OCI-LY1 (cell line): ENCODE measurements at regions not wholly inside any gene's neighbourhood (a gene's known extent, or its start where the extent isn't known, plus 50 kb on each side); places are given as distances from the start of the nearest gene placed in this dataset.

ENCODE experiments used
- H2AFZ ChIP-seq: fragments of 200-600 bp; sonication (generic), shearing (Covaris generic); 2 replicates; pipeline ENCODE4 v1.6.0; 2014; ENCODE audit warnings: antibody characterized with exemption, mild to moderate bottlenecking, low read length
- H3F3A ChIP-seq: fragments of 200-600 bp; sonication (generic), shearing (Covaris generic); 2 replicates; pipeline ENCODE4 v1.6.0; 2014; ENCODE audit warnings: mild to moderate bottlenecking, antibody characterized with exemption, low read length, moderate library complexity; ENCODE audit not compliant: insufficient read depth
- H3K27ac ChIP-seq: fragments of 200-600 bp; sonication (generic); 2 replicates; pipeline ENCODE4 v1.5.1; 2014; ENCODE audit warnings: low read length, mixed run types, mild to moderate bottlenecking, low read depth; ENCODE audit not compliant: poor library complexity, severe bottlenecking
- H3K27me3 ChIP-seq: fragments of 200-600 bp; sonication (generic); 2 replicates; pipeline ENCODE4 v1.6.0; 2014; ENCODE audit warnings: antibody characterized with exemption, mild to moderate bottlenecking, low read length, moderate library complexity; ENCODE audit not compliant: insufficient read depth
- H3K36me3 ChIP-seq: fragments of 200-600 bp; sonication (generic); 2 replicates; pipeline ENCODE4 v1.6.1; 2014; ENCODE audit warnings: mild to moderate bottlenecking, antibody characterized with exemption, low read length, moderate library complexity, mixed read lengths; ENCODE audit not compliant: insufficient read depth
- H3K4me1 ChIP-seq: fragments of 200-600 bp; sonication (generic); 2 replicates; pipeline ENCODE4 v1.5.1; 2014; ENCODE audit warnings: mild to moderate bottlenecking, low read length, moderate library complexity; ENCODE audit not compliant: insufficient read depth, severe bottlenecking
- H3K4me2 ChIP-seq: fragments of 200-600 bp; sonication (generic), shearing (Covaris generic); 2 replicates; pipeline ENCODE4 v1.6.1; 2014; ENCODE audit warnings: low read length
- H3K4me3 ChIP-seq: fragments of 200-600 bp; sonication (generic); 2 replicates; pipeline ENCODE4 v1.5.1; 2014; ENCODE audit warnings: low read length, low read depth, mild to moderate bottlenecking, mixed read lengths; ENCODE audit not compliant: poor library complexity, severe bottlenecking
- H3K79me2 ChIP-seq: fragments of 200-600 bp; shearing (Covaris generic); 2 replicates; pipeline ENCODE4 v1.6.1; 2016; ENCODE audit warnings: mixed run types, low read length, mixed read lengths; ENCODE audit not compliant: insufficient read depth
- H3K9ac ChIP-seq: fragments of 200-600 bp; sonication (generic), shearing (Covaris generic); 2 replicates; pipeline ENCODE4 v1.6.1; 2014; ENCODE audit warnings: mild to moderate bottlenecking, low read length, mixed read lengths
- H3K9me2 ChIP-seq: fragments of 200-600 bp; sonication (generic), shearing (Covaris generic); 2 replicates; pipeline ENCODE4 v1.6.1; 2014; ENCODE audit warnings: low read depth, mild to moderate bottlenecking, low read length, mixed read lengths
- H3K9me3 ChIP-seq: fragments of 200-600 bp; shearing (Covaris generic); 2 replicates; pipeline ENCODE4 v1.6.1; 2014; ENCODE audit warnings: low read length, mixed read lengths
- H4K20me1 ChIP-seq: fragments of 200-600 bp; sonication (generic), shearing (Covaris generic); 2 replicates; pipeline ENCODE4 v1.6.0; 2016; ENCODE audit warnings: mild to moderate bottlenecking, low read length; ENCODE audit not compliant: insufficient read depth
- EZH2 ChIP-seq: fragments of 200-600 bp; sonication (generic), shearing (Covaris generic); IDR thresholded peaks from 2 replicates; pipeline ENCODE4 v1.8.0; 2017; ENCODE audit warnings: borderline replicate concordance, mixed run types, mild to moderate bottlenecking, antibody characterized with exemption, low read length, moderate library complexity, mixed read lengths
- TF ChIP-seq, protein P1 (sequence below): fragments of 200-600 bp; sonication (generic), shearing (Covaris generic); IDR thresholded peaks from 2 replicates; pipeline ENCODE4 v1.5.1; 2017; ENCODE audit warnings: mild to moderate bottlenecking, antibody characterized with exemption, low read length, moderate library complexity, mixed read lengths

DNA sequence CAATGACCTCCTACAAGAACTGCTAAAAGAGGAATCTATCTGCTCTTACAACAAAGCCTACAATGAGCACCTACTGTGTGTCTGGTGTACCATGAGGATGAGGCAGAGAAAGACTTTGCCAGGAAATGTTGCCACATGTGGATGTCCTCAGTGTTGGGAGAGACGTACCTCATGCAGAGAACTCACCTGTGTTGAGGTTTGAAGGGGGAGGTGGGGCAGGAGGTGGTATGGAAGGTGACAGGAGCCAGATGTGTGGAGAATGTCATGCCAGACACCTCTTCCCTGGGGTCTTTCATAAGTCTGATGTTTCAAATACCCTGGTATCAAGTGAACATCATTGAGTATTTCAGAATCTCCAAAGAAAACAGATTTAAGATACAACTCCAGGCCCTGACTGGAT lies 220.1 kb upstream of the RNF32 start:
- H4K20me1 ChIP-seq = no peaks in the 10 kb centered on the region
- H3K9ac ChIP-seq = no peak overlapping the region
- H3K9me3 ChIP-seq = no peaks in the 10 kb centered on the region
- H3K4me1 ChIP-seq = no peaks in the 10 kb centered on the region
- no peak overlapping the region for H3K4me3 ChIP-seq
- TF ChIP-seq EZH2 = no peak
- TF ChIP-seq, protein P1, sequence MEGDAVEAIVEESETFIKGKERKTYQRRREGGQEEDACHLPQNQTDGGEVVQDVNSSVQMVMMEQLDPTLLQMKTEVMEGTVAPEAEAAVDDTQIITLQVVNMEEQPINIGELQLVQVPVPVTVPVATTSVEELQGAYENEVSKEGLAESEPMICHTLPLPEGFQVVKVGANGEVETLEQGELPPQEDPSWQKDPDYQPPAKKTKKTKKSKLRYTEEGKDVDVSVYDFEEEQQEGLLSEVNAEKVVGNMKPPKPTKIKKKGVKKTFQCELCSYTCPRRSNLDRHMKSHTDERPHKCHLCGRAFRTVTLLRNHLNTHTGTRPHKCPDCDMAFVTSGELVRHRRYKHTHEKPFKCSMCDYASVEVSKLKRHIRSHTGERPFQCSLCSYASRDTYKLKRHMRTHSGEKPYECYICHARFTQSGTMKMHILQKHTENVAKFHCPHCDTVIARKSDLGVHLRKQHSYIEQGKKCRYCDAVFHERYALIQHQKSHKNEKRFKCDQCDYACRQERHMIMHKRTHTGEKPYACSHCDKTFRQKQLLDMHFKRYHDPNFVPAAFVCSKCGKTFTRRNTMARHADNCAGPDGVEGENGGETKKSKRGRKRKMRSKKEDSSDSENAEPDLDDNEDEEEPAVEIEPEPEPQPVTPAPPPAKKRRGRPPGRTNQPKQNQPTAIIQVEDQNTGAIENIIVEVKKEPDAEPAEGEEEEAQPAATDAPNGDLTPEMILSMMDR = no peak
- no peak overlapping the region for H3K27ac ChIP-seq
- no peak overlapping the region for H2AFZ ChIP-seq
- no peaks in the 10 kb centered on the region for H3K36me3 ChIP-seq
- no peaks in the 10 kb centered on the region for H3K27me3 ChIP-seq
- no peaks in the 10 kb centered on the region for H3K9me2 ChIP-seq
- no peaks in the 10 kb centered on the region for H3F3A ChIP-seq
- H3K4me2 ChIP-seq = no peak overlapping the region
- no peaks in the 10 kb centered on the region for H3K79me2 ChIP-seq

DNA sequence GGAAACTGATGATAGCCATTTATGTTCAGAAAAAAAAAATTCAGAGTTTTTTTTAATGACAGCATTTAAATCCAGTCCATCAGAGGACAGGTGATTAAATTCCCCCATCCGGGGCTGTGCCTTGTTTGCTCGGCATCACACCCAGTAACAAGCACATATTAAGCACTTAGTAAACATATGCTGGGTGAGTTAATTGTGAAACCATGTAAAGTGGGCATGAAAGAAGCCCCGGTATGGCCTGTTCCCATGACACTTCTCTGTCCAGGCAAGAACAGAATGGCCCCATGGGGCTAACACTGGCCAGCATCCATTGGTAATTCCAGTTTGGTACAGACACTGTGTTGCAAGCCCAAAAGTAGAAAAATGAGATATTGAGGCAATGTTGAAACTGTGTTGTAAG lies 220.8 kb upstream of the RNF32 start:
- no peaks in the 10 kb centered on the region for H3K27me3 ChIP-seq
- no peaks in the 10 kb centered on the region for H3K9me3 ChIP-seq
- TF ChIP-seq, protein P1 = no peak
- no peak for TF ChIP-seq EZH2
- H3K4me1 ChIP-seq = no peaks in the 10 kb centered on the region
- no peak overlapping the region for H3K9ac ChIP-seq
- H3K9me2 ChIP-seq = no peaks in the 10 kb centered on the region
- H3K4me3 ChIP-seq = no peak overlapping the region
- H3K36me3 ChIP-seq = no peaks in the 10 kb centered on the region
- H3K4me2 ChIP-seq = no peak overlapping the region
- H4K20me1 ChIP-seq = no peaks in the 10 kb centered on the region
- H3K79me2 ChIP-seq = no peaks in the 10 kb centered on the region
- H2AFZ ChIP-seq = no peak overlapping the region
- no peaks in the 10 kb centered on the region for H3F3A ChIP-seq
- H3K27ac ChIP-seq = no peak overlapping the region

DNA sequence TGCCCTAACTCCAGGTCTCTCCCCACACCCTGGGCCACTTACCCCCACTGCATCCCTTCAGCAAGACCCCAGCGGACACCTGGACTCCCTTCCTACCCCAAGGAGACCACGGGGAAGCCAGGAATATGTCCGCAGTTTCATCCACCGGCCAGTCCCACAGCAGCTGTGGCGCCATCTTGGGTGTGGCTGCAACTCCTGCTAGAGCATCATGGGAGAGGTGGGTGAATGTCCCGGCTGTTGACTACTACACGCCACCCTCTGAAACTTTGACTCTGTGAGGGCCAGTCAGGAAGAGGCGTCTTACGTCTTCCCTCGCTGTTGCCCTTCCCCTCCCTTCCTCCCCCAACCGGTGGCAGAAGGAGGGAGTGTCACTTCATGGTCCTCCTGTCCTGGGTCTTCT lies 238.3 kb upstream of the RNF32 start:
- Histone ChIP-seq H3K9me2 (no peaks in the 10 kb centered on the region), H3K79me2 (no peaks in the 10 kb centered on the region), H3K4me3 (no peak overlapping the region), H3K4me2 (no peak overlapping the region), H3K9me3 (no peaks in the 10 kb centered on the region), H3F3A (no peaks in the 10 kb centered on the region), H4K20me1 (no peaks in the 10 kb centered on the region), H3K4me1 (no peaks in the 10 kb centered on the region), H3K27me3 (no peaks in the 10 kb centered on the region; the same call in 1 of the 2 replicates), H3K36me3 (no peaks in the 10 kb centered on the region), H3K27ac (no peak overlapping the region), H2AFZ (no peak overlapping the region), H3K9ac (no peak overlapping the region)
- TF ChIP-seq, protein P1 = no peak
- TF ChIP-seq EZH2 = no peak
